ENCODE measurements at regions not wholly inside any gene's neighbourhood (a gene's known extent, or its start where the extent isn't known, plus 50 kb on each side); places are given as distances from the start of the nearest gene placed in this dataset.

DNA sequence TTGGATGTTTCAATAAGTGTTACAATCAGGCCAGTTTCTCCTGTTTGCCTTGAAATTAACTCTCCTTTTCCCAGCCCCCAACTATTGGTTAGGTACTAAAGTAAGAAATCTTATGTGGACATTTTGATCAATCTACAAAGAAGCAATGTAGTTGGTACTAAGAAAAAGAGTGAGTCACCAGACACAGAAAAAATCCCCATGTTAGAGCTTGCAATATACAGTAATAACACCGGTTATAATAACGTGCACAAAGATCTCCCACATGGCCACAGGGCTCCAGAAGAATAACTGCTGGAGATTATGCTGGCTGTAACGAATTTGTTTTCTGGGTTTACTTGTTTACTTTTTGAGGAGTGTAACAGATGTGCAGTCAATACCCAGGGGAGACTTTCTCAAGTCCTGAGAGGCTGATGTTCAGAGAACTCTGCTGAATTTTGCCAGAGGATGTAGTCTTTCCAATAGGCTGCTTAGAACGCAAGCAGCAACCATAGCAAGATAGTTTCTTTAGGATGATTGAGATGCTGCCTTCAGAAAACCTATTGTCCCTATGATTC is 166.2 kb upstream of the SPACA1 start:
- Histone ChIP-seq H3K4me3 (replicated peaks in 1 of 3; ENCODE audit: insufficient read depth in 1 of 3, low read depth in 2 of 3, low read length in 3 of 3) (no peak overlapping the region), H3K4me1 (ENCODE audit: insufficient read depth, low read length) (peaks cover 14% of the 10 kb centered on the region), H2AFZ (ENCODE audit: low read length) (no peak overlapping the region), H3K79me2 (ENCODE audit: insufficient read depth, low read length) (no peaks in the 10 kb centered on the region), H4K20me1 (ENCODE audit: insufficient read depth, low read length) (no peaks in the 10 kb centered on the region), H3K36me3 (replicated peaks in 1 of 2; ENCODE audit: control insufficient read depth in 1 of 2, insufficient read depth in 2 of 2, low read length in 2 of 2) (no peaks in the 10 kb centered on the region), H3K9ac (ENCODE audit: insufficient read depth, low read depth, low read length) (no peak overlapping the region), H3K27me3 (ENCODE audit: control insufficient read depth in 1 of 2, insufficient read depth in 2 of 2, low read length in 2 of 2) (no peaks in the 10 kb centered on the region), H3K4me2 (ENCODE audit: low read depth, low read length) (no peak overlapping the region), H3K27ac (ENCODE audit: extremely low read length, insufficient read depth, low read length) (no peak overlapping the region), H3K9me3 (ENCODE audit: low read length) (no peaks in the 10 kb centered on the region)
- BruUV-seq (replicated peaks): no TSS peak
- TF ChIP-seq, protein P1, sequence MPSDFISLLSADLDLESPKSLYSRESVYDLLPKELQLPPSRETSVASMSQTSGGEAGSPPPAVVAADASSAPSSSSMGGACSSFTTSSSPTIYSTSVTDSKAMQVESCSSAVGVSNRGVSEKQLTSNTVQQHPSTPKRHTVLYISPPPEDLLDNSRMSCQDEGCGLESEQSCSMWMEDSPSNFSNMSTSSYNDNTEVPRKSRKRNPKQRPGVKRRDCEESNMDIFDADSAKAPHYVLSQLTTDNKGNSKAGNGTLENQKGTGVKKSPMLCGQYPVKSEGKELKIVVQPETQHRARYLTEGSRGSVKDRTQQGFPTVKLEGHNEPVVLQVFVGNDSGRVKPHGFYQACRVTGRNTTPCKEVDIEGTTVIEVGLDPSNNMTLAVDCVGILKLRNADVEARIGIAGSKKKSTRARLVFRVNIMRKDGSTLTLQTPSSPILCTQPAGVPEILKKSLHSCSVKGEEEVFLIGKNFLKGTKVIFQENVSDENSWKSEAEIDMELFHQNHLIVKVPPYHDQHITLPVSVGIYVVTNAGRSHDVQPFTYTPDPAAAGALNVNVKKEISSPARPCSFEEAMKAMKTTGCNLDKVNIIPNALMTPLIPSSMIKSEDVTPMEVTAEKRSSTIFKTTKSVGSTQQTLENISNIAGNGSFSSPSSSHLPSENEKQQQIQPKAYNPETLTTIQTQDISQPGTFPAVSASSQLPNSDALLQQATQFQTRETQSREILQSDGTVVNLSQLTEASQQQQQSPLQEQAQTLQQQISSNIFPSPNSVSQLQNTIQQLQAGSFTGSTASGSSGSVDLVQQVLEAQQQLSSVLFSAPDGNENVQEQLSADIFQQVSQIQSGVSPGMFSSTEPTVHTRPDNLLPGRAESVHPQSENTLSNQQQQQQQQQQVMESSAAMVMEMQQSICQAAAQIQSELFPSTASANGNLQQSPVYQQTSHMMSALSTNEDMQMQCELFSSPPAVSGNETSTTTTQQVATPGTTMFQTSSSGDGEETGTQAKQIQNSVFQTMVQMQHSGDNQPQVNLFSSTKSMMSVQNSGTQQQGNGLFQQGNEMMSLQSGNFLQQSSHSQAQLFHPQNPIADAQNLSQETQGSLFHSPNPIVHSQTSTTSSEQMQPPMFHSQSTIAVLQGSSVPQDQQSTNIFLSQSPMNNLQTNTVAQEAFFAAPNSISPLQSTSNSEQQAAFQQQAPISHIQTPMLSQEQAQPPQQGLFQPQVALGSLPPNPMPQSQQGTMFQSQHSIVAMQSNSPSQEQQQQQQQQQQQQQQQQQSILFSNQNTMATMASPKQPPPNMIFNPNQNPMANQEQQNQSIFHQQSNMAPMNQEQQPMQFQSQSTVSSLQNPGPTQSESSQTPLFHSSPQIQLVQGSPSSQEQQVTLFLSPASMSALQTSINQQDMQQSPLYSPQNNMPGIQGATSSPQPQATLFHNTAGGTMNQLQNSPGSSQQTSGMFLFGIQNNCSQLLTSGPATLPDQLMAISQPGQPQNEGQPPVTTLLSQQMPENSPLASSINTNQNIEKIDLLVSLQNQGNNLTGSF (CRISPR knock-in tag; IDR thresholded peaks at IDR 0.05): no peak
- TF ChIP-seq ZNF781 (CRISPR knock-in tag; IDR thresholded peaks at IDR 0.05; ENCODE audit: borderline replicate concordance, not compliant biosample characterization) (no peak), RFX3 (CRISPR knock-in tag; IDR thresholded peaks at IDR 0.05) (no peak), YEATS4 (CRISPR knock-in tag; IDR thresholded peaks at IDR 0.05; ENCODE audit: borderline replicate concordance) (no peak), POLR2AphosphoS2 (IDR thresholded peaks at IDR 0.05; ENCODE audit: low read depth, low read length) (no peak), HDAC2 (CRISPR knock-in tag; IDR thresholded peaks at IDR 0.05) (no peak), FOXM1 (CRISPR knock-in tag; IDR thresholded peaks at IDR 0.05) (no peak), SIX1 (CRISPR knock-in tag; IDR thresholded peaks at IDR 0.05; ENCODE audit: borderline replicate concordance) (no peak), ZNF251 (CRISPR knock-in tag; IDR thresholded peaks at IDR 0.05) (no peak), ZNF557 (CRISPR knock-in tag; IDR thresholded peaks at IDR 0.05) (no peak), GZF1 (CRISPR knock-in tag; IDR thresholded peaks at IDR 0.05) (no peak), CREB1 (IDR thresholded peaks at IDR 0.05) (no peak), CREB1 (CRISPR knock-in tag; IDR thresholded peaks at IDR 0.05) (no peak)
- FAIRE-seq (no peak), ATAC-seq (no peak), DNase-seq (ENCODE audit: low spot score) (no peak)
- intact Hi-C loops (cut with micrococcal nuclease; ENCODE audit: unreplicated experiment): no loop called here
- in situ Hi-C loops (cut with HindIII; ENCODE audit: extremely low pct_ligation_motif_present, low pct_unique_long_range_greater_than_20kb): no loop called here
- ChIA-PET POLR2A (no interaction called here), CTCF (ENCODE audit: low intra/inter-chr PET ratio, low total read pairs) (no interaction called here)
- WGBS (ENCODE audit: low lambda C conversion rate): 52% methylated on average over 4 of the region's 4 CpGs
